OCI-LY3 (cell line): ENCODE measurements at regions not wholly inside any gene's neighbourhood (a gene's known extent, or its start where the extent isn't known, plus 50 kb on each side); places are given as distances from the start of the nearest gene placed in this dataset.

ENCODE experiments used
- H2AFZ ChIP-seq: fragments of 200-600, 300-600 bp; shearing (Covaris generic); 2 replicates; pipeline ENCODE4 v1.6.0; 2014; ENCODE audit warnings: antibody characterized with exemption, low read depth, low read length
- H3K27ac ChIP-seq: fragments of 200-600, 300-600 bp; sonication (generic); 2 replicates; pipeline ENCODE4 v1.5.1; 2014; ENCODE audit warnings: mild to moderate bottlenecking, low read length, moderate library complexity, mixed read lengths
- H3K27me3 ChIP-seq: fragments of 200-600, 300-600 bp; sonication (generic); 2 replicates; pipeline ENCODE4 v1.6.1; 2014; ENCODE audit warnings: low read depth, low read length, mixed read lengths
- H3K36me3 ChIP-seq: fragments of 200-600, 300-600 bp; sonication (generic); replicated peaks from 2 replicates; pipeline ENCODE3; 2014; ENCODE audit warnings: low read depth, low read length, mixed read lengths
- H3K4me1 ChIP-seq: fragments of 300-600, 200-600 bp; sonication (generic); 2 replicates; pipeline ENCODE4 v1.6.1; 2014; ENCODE audit warnings: low read length, mixed read lengths
- H3K4me2 ChIP-seq: fragments of 200-600, 300-600 bp; sonication (generic); 2 replicates; pipeline ENCODE4 v1.6.1; 2014; ENCODE audit warnings: low read length, mixed read lengths
- H3K4me3 ChIP-seq: fragments of 300-600, 200-600 bp; sonication (generic); 2 replicates; pipeline ENCODE4 v1.5.1; 2014; ENCODE audit warnings: antibody characterized with exemption, mild to moderate bottlenecking, low read length, moderate library complexity
- H3K79me2 ChIP-seq: fragments of 300-600, 200-600 bp; shearing (Covaris generic); 2 replicates; pipeline ENCODE4 v1.6.1; 2014; ENCODE audit warnings: mild to moderate bottlenecking, low read length, mixed read lengths
- H3K9ac ChIP-seq: fragments of 300-600, 200-600 bp; shearing (Covaris generic); 2 replicates; pipeline ENCODE4 v1.6.0; 2014; ENCODE audit warnings: mild to moderate bottlenecking, low read length, moderate library complexity
- H3K9me3 ChIP-seq: fragments of 200-600, 300-600 bp; shearing (Covaris generic); 2 replicates; pipeline ENCODE4 v1.6.1; 2014; ENCODE audit warnings: low read length, mixed read lengths; ENCODE audit not compliant: insufficient read depth
- H4K20me1 ChIP-seq: fragments of 200-600, 300-600 bp; sonication (generic); 2 replicates; pipeline ENCODE4 v1.6.1; 2016; ENCODE audit warnings: low read length, mixed read lengths; ENCODE audit not compliant: insufficient read depth
- CTCF ChIP-seq: fragments of 200-600, 300-600 bp; sonication (generic); IDR thresholded peaks from 2 replicates; pipeline ENCODE4 v1.5.1; 2014; ENCODE audit warnings: antibody characterized with exemption, low read length, low read depth
- EZH2phosphoT487 ChIP-seq: fragments of 200-600 bp; shearing (Covaris generic); IDR thresholded peaks from 2 replicates; pipeline ENCODE4 v1.6.1; 2018; ENCODE audit warnings: antibody characterized with exemption, mixed run types, low read depth

GRCh38 chr4:169854090-169854489 lies 96.3 kb upstream of the HPF1 start:
- Histone ChIP-seq H4K20me1 (no peaks in the 10 kb centered on the region), H3K9ac (no peak overlapping the region), H3K36me3 (no peaks in the 10 kb centered on the region), H3K27me3 (0 out of 2 replicates have a peak, but pooled peaks cover 7% of the 10 kb centered on the region), H3K9me3 (no peaks in the 10 kb centered on the region), H3K27ac (no peak overlapping the region), H2AFZ (no peak overlapping the region), H3K79me2 (no peaks in the 10 kb centered on the region), H3K4me2 (no peak overlapping the region), H3K4me3 (no peak overlapping the region), H3K4me1 (no peaks in the 10 kb centered on the region)
- TF ChIP-seq EZH2phosphoT487 (no peak), CTCF (no peak)

DNA sequence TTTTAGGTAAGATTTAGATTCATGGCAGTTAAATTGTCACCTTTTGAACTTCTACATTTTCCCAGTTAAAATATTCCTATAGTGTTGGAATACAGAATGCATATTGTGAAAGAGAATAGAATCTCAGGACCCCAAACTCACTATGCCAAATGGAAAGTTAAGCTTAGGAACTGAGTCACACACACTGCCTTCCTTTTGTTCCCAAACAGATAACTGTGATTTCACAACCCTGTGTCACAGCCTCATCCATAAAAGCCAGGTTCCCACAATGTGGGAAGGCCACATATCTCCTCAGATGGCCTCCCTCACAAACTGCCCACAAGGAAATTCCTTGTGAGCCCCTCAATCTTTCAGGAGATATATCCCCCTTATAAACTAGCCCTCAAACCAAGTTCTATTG lies 94.7 kb upstream of the HPF1 start:
- Histone ChIP-seq H3K27me3 (0 out of 2 replicates have a peak, but pooled peaks cover 7% of the 10 kb centered on the region), H2AFZ (no peak overlapping the region), H3K27ac (no peak overlapping the region), H3K4me2 (no peak overlapping the region), H3K79me2 (no peaks in the 10 kb centered on the region), H3K9ac (no peak overlapping the region), H3K4me1 (no peaks in the 10 kb centered on the region), H3K4me3 (no peak overlapping the region), H3K9me3 (no peaks in the 10 kb centered on the region), H4K20me1 (no peaks in the 10 kb centered on the region), H3K36me3 (no peaks in the 10 kb centered on the region)
- TF ChIP-seq EZH2phosphoT487: no peak
- no peak for TF ChIP-seq CTCF

- H3K4me1 ChIP-seq: no peaks in the 10 kb centered on the region
- no peaks in the 10 kb centered on the region for H3K36me3 ChIP-seq
- H3K4me3 ChIP-seq: no peak overlapping the region
- H4K20me1 ChIP-seq: no peaks in the 10 kb centered on the region
- H3K9me3 ChIP-seq: no peaks in the 10 kb centered on the region
- H2AFZ ChIP-seq: no peak overlapping the region
- no peak overlapping the region for H3K9ac ChIP-seq
- 0 out of 2 replicates have a peak, but pooled peaks cover 7% of the 10 kb centered on the region for H3K27me3 ChIP-seq
- TF ChIP-seq EZH2phosphoT487 (no peak), CTCF (no peak)
- no peaks in the 10 kb centered on the region for H3K79me2 ChIP-seq
- H3K4me2 ChIP-seq: no peak overlapping the region
- H3K27ac ChIP-seq: no peak overlapping the region
These were observed 94.0 kb upstream of the HPF1 start for GRCh38 chr4:169851750-169852149.

- TF ChIP-seq EZH2phosphoT487: no peak
- no peak for TF ChIP-seq CTCF
- Histone ChIP-seq H3K36me3 (no peaks in the 10 kb centered on the region), H3K79me2 (no peaks in the 10 kb centered on the region), H3K27me3 (0 out of 2 replicates have a peak, but pooled peaks cover 7% of the 10 kb centered on the region), H3K9me3 (no peaks in the 10 kb centered on the region), H3K4me2 (no peak overlapping the region), H3K9ac (no peak overlapping the region), H3K4me1 (no peaks in the 10 kb centered on the region), H2AFZ (no peak overlapping the region), H3K27ac (no peak overlapping the region), H3K4me3 (no peak overlapping the region), H4K20me1 (no peaks in the 10 kb centered on the region)
These were observed 91.7 kb upstream of the HPF1 start for GRCh38 chr4:169849456-169849855.
